ELR (cell line): ENCODE measurements at regions not wholly inside any gene's neighbourhood (a gene's known extent, or its start where the extent isn't known, plus 50 kb on each side); places are given as distances from the start of the nearest gene placed in this dataset.

ENCODE experiments used
- DNase-seq: peaks from one replicate; pipeline ENCODE4 v3.0.0-alpha.2; 2015; ENCODE audit warnings: low read depth

DNA sequence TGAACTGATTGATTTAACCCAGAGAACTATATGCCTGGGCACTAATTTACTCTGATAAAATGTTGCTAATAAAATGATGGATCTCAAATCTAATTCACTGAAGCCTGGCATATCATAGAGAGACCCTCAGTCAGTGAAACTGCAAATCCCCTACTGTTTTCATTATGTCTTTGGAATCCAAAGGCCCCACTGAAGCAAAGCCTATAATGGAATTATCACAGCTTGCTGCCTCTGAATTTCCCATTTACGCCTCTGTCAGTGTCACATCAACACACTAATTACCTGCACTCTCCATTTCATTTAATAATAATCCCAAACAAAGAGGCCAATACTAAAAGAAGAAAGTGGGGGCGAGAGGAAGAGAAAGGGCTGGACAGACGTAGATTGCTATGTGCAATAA, 470.9 kb downstream of the MBD2 start:
- DNase-seq: no peak

DNA sequence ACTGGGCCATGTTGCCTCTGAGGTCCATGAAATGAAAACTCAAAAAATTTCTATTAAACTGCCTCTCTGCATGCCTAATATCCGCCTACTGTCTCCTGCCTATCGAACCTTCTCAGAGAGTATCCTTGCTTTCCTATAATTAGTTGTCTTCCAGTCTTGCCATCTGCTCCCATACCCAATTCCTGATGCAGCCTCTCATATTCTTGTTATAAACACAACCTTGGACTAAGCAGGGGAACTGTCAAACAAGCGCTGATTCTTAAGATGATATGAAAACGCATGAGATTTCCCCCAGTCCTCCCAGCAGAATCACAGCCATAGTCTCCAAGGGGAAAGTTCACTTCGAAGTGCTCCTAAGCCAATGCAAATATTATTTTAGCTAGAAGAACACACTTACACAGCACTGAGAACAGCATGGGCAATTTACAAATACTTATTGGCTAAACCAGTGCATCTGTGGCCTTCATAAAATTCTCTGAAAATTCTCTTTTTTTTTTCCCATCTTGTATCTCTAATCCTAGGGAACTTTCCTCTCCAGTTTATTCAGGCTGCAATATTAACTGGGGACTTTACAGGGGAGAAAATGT, 471.6 kb downstream of the MBD2 start:
- DNase-seq: no peak

DNA sequence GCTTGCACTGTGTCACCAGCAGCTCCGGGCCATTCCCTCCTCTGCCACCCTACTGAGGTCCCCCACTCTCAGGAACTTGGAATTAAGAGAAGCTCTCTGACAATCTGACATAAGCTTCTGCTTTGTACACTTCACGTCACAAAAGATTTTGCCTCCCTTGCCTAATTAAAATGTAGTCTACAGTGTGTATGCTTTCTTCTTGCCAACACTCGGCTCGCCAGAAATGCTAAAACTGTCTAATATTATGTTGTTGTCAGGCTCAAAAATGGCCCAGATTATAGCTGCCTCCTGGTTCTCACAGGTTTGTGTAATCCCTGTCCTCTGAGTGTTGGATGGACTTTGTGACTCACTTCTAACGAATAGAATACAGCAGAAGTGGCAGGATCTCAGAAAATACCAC, 474.7 kb downstream of the MBD2 start:
- no peak for DNase-seq

DNA sequence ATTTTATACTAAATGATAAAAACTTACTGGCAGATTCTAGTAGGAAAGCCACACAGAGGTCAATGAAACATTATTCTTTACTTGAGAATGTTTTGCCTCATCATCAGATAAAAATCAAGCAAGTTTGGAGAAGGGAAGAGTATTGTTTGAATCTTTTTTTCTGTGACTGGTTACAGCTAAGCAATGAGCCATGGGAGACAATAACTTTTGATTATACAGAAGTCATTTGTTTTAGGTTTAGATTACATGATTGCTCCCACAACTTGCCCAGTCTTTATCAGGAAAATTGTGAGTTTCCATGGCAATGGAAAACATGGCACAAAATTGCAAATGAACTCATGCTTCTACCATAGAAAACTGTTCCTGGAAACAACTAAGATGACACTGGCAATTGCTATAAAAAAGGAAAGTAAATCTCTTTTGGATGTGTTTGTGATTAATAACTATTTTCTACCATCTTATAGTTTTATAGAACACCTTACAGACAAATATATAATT, 476.8 kb downstream of the MBD2 start:
- DNase-seq: no peak

DNA sequence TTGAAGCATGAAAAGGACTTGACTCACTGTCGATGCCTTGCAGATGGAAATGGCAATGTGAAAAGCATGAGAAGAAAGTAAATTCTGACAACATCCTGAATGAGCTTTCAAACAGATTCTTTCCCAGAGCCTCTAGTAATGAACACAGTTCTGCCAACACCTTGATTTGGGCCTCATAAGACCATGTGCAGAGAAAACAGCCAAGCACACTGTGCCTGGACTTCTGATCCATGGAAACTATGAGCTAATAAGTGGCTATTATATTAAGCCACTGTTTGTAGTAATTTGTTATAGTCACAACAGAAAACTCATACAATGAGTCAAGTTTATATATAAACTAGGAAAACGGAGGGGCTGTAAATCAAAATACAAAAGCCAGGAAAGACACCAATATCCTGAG, 477.3 kb downstream of the MBD2 start:
- no peak for DNase-seq

DNA sequence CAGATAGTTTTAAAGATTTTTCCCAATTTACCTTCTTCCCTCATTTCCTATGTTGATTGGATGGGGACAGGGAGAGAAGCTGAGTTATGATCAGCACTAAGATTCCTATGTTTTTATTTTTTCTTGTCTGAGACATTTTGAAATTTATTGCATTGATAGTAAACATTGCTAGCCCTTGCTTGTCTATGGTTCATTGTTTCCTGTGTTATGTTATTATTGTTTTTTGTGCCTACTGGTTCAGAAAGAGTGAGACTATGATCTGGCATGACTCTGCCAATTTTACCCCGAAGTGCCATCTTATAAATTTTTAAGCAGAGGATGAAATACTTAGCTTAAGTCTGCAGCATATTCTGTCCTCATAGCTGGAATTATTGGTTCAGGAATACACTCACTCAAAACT, 478.5 kb downstream of the MBD2 start:
- no peak for DNase-seq

DNA sequence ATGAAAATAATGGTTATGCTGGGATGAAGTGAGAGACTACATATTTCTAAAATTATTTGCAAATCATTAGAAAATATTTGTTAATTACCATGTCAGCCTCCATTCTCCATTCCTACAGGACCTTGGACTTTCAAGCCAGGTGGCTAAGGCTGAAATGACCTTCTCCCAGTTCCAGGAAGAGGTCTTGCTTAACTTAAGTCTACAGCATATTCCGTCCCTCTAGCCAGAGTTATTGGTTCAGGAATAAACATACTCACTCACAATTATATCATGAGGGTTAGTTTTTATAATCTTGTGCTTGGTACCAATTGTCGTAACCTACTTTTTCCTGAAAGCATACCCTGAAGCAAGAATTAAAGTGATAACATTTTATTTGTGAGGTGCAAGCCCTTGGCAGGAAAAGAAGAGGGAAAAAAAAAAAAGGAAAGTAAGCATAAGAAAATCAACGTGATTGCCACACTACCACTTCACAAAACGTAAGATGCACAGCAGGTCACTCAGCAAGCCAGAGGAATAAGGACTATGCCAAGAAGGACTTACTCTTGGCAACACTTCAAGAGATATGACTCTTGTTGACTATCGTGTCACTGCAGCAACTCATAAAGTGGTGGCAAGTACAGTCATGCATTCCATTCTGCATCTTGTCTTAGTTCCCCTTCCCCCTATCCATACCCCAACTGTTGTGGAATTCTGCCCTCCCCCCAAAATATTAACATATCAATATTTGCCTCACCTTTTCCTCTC, 479.1 kb downstream of the MBD2 start:
- DNase-seq: no peak

DNA sequence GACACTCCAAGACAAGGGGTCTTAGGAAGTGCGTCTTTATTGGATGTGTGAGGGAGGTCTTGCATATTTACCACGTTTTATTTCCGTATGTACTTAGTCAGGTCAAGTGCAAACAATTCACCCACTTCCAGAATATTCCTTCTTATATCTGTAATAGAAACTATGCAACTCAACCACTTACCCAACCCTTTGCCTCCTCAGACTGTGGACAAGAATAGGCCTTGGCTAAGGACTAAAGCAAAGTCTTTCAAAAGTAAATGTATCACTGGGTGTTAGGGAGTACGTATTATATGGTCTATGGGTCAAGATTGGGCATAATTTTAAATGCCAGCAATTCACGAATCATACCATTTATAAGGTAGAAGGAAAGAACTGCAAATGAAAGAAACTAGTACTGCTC, 484.8 kb downstream of the MBD2 start:
- no peak for DNase-seq

DNA sequence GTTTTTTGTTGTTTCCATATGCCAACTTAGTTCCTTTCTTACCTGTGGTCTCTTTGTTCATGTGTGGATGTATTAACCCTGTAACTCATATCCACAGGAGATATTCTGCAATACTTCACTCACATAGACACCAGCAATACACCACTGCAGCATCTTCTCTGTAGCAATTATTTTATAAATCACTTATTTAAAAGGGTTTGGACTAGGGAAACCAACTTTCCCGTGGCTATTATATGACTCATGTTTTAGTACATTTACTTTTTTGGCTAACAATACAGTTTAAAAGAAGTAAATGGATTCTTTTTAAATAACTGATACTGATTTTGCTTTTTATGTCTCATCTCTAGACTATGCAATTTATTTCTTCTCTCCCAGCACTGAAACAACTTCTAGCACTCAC, 488.9 kb downstream of the MBD2 start:
- DNase-seq: no peak

DNA sequence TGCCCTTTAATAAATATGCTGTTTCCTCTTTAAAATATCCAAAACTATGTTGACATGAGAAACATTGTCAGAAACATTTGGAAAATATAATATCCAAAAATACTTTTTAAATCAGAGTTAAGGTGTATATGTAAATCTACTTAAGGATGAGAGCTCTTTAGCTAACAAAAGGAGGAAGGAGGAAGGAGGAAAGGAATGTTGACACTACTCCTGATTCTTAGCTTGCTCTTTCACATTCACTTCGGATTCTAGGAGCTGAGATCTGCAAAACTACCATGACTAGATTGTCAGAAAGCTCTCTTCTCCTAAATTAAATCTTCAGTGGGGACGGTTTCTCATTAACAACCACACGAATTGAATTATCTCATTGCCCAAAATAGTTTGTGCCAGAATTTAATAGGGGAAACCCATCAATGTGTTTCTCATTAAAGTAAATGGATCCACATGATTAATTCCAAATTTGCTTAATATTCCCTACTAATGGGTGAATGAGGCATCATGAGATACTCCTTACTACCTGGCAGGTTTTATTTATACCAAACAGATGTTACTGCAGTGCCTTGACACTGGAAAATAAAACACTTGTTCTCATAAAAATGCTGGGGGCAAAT, 509.1 kb downstream of the MBD2 start:
- DNase-seq: no peak

DNA sequence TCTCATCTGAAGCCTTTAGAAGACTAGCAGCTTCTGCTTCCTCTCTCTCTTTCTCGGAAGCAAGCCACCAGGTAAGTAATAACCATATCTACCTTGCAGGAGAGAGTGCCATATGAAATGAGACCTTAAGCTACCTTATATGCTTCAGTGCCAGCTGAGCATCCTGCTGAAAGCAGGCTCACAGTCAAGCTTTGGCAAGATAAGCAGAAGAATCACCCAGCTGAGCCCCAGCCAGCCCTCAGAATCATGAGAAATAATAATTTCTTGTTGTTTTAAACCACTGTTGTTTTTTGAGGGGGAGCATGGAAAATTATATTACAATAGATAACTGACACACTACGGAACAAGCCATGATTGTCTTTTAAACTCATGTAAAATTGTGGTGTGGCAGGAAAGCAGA, 514.4 kb downstream of the MBD2 start:
- DNase-seq: no peak

DNA sequence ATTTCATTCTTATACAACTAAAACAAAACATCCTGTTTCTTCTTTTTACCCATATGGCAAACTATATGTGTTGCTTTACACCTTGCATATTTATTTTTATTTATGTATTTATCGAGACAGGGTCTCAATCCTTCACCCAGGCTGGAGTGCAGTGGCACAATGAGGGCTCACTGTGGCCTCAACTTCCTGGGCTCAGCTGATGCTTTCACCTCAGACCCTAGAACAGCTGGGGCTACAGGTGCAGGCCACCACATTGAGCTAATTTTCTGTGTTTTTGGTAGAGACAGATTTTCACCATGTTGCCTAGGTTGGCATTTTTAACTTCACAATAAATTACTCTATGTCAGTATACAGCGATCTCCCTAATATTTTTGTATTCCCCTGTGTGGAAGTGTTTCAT, 522.0 kb downstream of the MBD2 start:
- no peak for DNase-seq

DNA sequence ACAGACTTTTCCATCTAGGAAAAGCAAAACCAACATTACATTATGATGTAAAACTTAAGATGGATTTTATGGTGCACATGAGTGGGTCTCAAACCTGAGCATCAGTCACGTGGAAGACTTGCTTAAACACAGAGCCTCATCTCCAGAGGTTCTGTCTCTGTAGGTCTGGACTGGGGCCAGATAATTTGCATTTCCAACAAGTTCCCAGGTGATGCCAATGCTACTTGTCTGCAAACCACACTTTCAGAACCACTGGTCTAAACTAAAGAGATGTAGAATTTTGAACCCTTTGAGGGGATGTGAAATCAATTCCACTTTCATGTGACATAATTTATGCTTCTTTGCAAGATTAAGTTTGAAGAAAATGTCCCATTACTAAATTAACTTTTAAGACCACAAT, 522.8 kb downstream of the MBD2 start:
- DNase-seq: no peak

DNA sequence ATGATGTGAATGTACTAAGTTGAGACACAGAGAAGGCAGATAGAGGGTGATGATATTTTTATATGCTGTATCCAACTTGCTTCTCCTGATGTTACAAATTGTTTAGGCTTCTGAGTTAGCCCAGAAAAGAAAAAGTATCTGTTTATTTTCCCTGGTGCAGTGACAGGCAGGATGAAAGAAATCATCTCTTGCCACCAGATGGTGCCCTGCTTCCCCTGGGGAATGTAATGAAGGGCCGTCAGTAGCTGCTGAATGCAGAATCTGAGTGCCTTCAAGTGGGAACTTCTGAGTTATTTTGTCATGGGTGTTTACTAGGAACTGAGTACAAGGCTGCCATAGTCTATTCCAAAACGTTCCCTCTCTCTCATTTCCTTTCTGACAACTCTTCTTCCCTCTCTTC, 525.6 kb downstream of the MBD2 start:
- DNase-seq: peak; percentile 2

DNA sequence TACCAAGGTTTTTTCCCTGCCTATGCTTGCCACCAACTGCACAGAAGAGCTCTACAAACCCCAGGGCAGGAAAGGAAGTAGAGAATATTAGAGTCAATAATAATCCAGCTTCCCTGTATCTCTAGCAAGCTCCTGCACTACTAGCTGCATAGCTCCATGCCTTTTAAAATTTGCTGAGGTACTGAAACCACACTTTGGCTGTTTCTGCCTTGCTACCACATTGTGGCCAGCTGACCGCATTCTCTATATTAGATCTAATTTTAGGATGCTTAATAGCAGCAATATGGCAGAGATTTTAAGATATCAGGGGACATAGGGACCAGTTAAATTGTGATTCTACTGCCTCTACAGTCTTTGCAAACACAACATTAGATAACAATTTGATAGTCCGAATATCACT, 534.6 kb downstream of the MBD2 start:
- no peak for DNase-seq

DNA sequence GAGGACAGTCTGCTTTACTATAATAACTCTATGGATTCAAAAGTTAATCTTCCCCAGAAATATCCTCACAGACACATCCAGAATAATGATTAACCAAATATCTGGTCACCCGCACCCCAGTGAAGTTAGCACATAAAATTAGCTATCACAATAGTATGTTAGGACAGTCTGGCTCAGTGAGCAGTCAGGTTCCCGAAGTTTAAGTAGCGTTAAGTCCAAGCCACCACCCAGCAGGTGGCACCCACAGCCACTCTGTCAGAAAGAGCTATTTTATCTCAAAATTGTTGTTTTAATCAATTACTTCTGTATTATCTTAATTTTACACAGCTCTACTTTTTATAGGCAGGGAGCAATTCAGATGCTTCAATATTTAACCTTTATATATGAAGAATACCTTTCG, 537.5 kb downstream of the MBD2 start:
- DNase-seq: no peak

DNA sequence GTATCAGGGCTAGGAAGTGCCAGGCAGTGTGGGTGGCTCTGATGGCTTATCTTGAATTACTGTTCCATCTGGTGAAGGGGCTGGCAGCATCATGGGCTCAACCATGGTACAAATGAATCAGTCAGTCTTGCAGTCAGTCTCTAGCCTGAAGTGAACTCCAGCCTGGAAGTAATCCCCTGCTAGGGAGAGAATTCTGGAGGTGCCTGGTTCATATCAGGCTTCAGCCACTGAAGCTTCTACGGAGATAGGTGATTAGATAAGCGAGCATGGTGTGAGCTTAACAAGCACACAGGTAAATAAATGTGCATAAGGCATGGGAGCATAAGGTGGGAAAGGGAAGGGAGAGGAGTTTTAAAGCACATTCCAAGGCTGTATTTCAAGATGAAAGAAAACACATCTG, 541.7 kb downstream of the MBD2 start:
- no peak for DNase-seq

DNA sequence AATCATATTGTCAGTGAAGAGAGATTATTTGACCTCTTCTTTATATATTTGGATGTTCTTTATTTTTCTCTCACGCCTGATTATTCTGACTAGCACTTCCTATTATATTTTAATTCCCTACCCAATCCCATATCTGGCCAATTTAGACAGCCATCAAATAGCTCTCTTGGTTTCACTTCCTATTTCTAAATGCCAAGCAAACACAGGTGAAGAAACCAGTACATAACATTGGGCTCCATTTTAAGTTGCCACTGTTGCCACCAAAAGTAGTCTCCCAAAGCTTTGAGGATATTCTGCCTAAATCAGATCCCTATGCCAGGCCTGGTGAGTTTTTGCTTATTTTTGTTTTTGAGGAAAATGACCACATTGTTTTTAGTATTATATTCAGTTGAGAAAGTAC, 547.0 kb downstream of the MBD2 start:
- no peak for DNase-seq

DNA sequence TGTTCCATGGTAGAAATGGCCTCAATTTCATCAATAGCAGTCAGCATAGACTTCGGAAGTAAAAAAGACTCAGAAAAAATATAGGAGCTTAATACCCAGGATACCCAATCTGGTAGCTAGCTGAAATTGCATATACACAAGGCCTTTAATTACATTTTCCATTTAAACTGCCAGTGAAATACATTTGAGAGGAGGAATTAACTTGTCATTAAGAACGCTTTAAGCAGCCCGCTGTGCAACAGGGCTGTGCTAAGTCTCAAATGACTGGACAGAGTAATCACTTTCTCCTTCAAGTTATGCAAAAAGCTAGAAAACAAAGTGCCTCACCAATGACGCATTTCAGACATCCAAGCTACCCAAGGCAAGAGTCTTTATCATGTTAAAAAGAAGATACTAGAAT, 558.8 kb downstream of the MBD2 start:
- DNase-seq: no peak

DNA sequence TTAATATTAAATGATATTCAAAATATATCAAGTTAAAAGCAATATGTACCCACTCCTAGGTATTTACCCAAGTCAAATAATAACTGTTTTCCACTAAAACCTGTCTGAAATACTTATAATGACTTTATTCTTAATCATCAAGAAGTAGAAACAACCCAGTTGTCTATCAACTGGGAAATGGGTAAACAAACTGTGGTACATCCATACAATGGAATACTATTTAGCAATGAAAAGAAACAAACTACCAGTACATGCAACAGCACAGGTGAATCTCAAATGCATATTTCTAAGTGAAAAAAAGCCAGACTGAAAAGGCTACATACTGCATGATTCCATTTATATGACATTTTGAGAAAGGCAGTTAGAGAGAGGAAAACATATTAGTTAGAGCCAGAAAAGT, 559.9 kb downstream of the MBD2 start:
- no peak for DNase-seq

DNA sequence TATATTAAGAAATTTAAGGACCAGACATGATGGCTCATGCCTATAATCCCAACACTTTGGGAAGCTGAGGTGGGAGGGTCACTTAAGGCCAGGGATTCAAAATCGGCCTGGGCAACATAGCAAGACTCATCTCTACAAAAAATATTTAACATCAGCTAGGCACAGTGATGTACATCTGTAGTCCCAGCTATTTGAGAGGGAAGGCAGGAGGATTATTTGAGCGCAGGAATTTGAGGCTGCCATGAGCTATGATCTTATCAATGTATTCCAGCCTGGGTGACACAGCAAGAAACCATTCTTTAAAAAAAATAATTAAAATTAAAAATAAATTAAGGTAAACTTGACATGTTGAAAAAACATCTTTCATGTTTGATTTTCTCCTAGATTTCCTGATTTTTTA, 564.2 kb downstream of the MBD2 start:
- DNase-seq: no peak

DNA sequence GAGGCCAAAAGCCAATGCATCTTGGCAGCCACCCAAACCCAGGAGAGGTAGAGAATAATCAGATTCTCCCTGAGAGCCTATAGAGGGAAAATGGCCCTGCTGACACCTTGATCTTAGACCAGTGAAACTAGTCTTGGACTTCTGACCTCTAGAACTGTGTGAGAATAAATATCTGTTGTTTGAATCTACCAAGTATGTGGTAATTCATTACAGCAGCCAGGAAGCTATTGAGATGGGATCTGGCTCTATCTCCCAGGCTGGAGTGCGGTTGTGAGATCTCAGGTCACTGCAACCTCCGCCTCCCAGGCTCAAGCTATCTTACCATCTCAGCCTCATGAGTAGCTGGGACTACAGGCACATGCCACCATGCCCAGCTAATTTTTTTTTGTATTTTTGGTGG, 567.2 kb downstream of the MBD2 start:
- DNase-seq: no peak

DNA sequence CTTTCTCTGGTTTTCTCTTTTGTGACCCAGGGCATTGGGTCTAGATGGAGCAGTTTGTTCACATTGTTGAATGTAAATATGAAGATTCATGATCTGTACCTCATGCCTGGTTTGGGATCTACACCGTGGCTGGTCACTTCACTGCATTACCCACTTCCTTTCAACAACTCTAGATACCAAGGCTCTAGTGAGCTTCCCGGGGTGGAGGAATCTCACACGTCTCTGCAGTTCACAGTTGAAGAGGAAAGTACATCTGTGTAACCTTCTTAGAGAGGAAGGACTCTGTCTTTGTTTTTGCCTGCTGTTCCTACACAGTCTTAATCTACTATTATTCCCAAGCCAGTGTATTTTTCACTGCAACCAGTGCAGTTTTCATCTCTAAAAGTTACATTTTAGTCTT, 574.8 kb downstream of the MBD2 start:
- DNase-seq: no peak
